ENCODE measurements at regions not wholly inside any gene's neighbourhood (a gene's known extent, or its start where the extent isn't known, plus 50 kb on each side); places are given as distances from the start of the nearest gene placed in this dataset.

DNA sequence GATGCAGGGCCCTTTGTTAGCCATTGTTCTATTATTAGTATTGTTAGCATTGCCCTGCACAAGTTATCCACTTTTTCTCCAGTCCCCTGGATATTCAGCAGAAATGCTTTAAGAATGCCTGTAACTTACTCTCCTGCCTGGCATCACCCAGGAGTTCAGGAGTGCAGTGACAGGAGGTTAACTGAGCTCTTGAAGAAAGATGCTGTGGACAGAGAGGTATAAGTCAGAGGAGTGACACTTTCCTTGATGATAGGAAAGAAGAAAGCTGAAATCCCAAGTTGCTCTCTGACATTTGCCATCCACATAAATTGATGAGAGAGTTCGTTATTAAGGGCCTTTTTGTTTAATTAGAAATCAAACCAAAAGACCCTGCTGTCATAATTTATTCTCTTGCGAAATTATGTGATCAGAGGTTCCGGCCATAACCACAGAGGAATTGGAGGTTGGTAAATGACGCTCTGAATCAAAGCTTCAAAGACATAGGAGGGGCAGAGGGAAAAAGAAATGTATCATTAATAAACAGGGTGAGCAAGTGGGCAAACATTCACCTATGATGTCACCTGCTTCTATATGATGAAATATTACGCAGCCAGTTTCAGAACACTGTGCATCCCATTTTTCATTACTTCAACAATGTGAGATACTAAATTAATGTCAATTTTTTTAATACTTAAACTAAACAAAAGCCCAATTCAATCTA, 230.2 kb upstream of the JADE1 start:
- Histone ChIP-seq H3K4me3 (replicated peaks; ENCODE audit: insufficient read depth, low read length) (no peak overlapping the region), H3K27ac (replicated peaks) (no peak overlapping the region), H3K27me3 (ENCODE audit: insufficient read depth, poor library complexity, severe bottlenecking) (no peaks in the 10 kb centered on the region)
- TF ChIP-seq, protein P1, sequence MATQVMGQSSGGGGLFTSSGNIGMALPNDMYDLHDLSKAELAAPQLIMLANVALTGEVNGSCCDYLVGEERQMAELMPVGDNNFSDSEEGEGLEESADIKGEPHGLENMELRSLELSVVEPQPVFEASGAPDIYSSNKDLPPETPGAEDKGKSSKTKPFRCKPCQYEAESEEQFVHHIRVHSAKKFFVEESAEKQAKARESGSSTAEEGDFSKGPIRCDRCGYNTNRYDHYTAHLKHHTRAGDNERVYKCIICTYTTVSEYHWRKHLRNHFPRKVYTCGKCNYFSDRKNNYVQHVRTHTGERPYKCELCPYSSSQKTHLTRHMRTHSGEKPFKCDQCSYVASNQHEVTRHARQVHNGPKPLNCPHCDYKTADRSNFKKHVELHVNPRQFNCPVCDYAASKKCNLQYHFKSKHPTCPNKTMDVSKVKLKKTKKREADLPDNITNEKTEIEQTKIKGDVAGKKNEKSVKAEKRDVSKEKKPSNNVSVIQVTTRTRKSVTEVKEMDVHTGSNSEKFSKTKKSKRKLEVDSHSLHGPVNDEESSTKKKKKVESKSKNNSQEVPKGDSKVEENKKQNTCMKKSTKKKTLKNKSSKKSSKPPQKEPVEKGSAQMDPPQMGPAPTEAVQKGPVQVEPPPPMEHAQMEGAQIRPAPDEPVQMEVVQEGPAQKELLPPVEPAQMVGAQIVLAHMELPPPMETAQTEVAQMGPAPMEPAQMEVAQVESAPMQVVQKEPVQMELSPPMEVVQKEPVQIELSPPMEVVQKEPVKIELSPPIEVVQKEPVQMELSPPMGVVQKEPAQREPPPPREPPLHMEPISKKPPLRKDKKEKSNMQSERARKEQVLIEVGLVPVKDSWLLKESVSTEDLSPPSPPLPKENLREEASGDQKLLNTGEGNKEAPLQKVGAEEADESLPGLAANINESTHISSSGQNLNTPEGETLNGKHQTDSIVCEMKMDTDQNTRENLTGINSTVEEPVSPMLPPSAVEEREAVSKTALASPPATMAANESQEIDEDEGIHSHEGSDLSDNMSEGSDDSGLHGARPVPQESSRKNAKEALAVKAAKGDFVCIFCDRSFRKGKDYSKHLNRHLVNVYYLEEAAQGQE (IDR thresholded peaks at IDR 0.05; ENCODE audit: insufficient replicate concordance, low read depth): no peak
- TF ChIP-seq SPI1 (IDR thresholded peaks at IDR 0.05; ENCODE audit: borderline replicate concordance, low read depth): no peak
- TF ChIP-seq CTCF (IDR thresholded peaks at IDR 0.05; ENCODE audit: insufficient read depth, low read length): no peak
- no peak for TF ChIP-seq POLR2AphosphoS5 (IDR thresholded peaks at IDR 0.05; ENCODE audit: low read depth)
- TF ChIP-seq GABPA (IDR thresholded peaks at IDR 0.05; ENCODE audit: low read depth): no peak
- DNase-seq (ENCODE audit: low read depth in 1 of 2, low spot score in 1 of 2): no peak

DNA sequence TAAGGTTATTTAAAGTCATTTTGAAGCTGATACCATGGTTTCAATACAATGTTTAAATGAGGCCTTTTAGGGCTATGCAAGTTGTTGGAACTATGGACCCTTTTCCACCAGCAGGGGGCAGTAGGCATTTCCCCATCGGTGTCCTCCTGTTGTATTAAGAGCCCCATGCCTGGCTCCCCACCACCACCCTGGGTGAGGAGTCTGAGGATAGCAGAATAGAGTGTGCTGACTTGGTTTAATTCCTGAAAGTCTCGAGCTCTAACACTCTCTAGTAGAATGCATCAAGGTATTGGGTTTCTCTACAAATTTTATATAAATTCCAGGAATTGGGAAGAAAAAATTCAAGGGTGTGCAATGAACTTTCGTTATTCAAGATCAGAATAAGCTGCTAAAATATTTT, 234.8 kb upstream of the JADE1 start:
- Histone ChIP-seq H3K27me3 (ENCODE audit: insufficient read depth, poor library complexity, severe bottlenecking) (no peaks in the 10 kb centered on the region), H3K4me3 (replicated peaks; ENCODE audit: insufficient read depth, low read length) (no peak overlapping the region), H3K27ac (replicated peaks) (no peak overlapping the region)
- DNase-seq (ENCODE audit: low read depth in 1 of 2, low spot score in 1 of 2): peak; percentile 26 to 71
- no peak for TF ChIP-seq SPI1 (IDR thresholded peaks at IDR 0.05; ENCODE audit: borderline replicate concordance, low read depth)
- TF ChIP-seq CTCF (IDR thresholded peaks at IDR 0.05; ENCODE audit: insufficient read depth, low read length): peak; percentile 32
- no peak for TF ChIP-seq GABPA (IDR thresholded peaks at IDR 0.05; ENCODE audit: low read depth)
- TF ChIP-seq, protein P1 (IDR thresholded peaks at IDR 0.05; ENCODE audit: insufficient replicate concordance, low read depth): no peak

GRCh38 chr4:128573781-128574508, 235.6 kb upstream of the JADE1 start:
- Histone ChIP-seq H3K27ac (replicated peaks) (no peak overlapping the region), H3K27me3 (ENCODE audit: insufficient read depth, poor library complexity, severe bottlenecking) (no peaks in the 10 kb centered on the region), H3K4me3 (replicated peaks; ENCODE audit: insufficient read depth, low read length) (no peak overlapping the region)
- TF ChIP-seq POLR2AphosphoS5 (IDR thresholded peaks at IDR 0.05; ENCODE audit: low read depth) (no peak), CTCF (IDR thresholded peaks at IDR 0.05; ENCODE audit: insufficient read depth, low read length) (no peak)
- TF ChIP-seq, protein P1 (IDR thresholded peaks at IDR 0.05; ENCODE audit: insufficient replicate concordance, low read depth): no peak
- DNase-seq (ENCODE audit: low read depth in 1 of 2, low spot score in 1 of 2): no peak
